Adrenal gland (tissue), 5 donors: ENCODE measurements at regions not wholly inside any gene's neighbourhood (a gene's known extent, or its start where the extent isn't known, plus 50 kb on each side); places are given as distances from the start of the nearest gene placed in this dataset.

Experiments
- CTCF ChIP-seq, 6 experiments: fragments of 450-650 bp in 4 of 6; fragments of 200-600 bp in 2 of 6; sonication (generic) in 1 of 6; IDR thresholded peaks; 1 replicate in 5 of 6; 2 replicates in 1 of 6; pipeline versions ENCODE4 v1.5.1 to v1.8.0; 2016 to 2021; ENCODE audit warnings: antibody characterized with exemption in 6 of 6, mild to moderate bottlenecking in 2 of 6, moderate library complexity in 1 of 6
- POLR2A ChIP-seq, 2 donors: fragments of 450-650 bp; IDR thresholded peaks; one replicate each; pipeline ENCODE4 v1.6.1; 2017; ENCODE audit warnings: antibody characterized with exemption in 2 of 2, mild to moderate bottlenecking in 2 of 2, moderate library complexity in 1 of 2
- donor health status: DM: no; HTN: no; CAD: no.

- TF ChIP-seq CTCF (IDR thresholded peaks at IDR 0.05), result no peak
- no peak for TF ChIP-seq POLR2A (IDR thresholded peaks at IDR 0.05)
Measured at GRCh38 chr5:51242456-51242855, 140.8 kb upstream of the ISL1 start.
